Mesenchymal stem cell (in vitro differentiated cells and primary cell): ENCODE measurements at regions not wholly inside any gene's neighbourhood (a gene's known extent, or its start where the extent isn't known, plus 50 kb on each side); places are given as distances from the start of the nearest gene placed in this dataset.

Source experiments
- DNase-seq: peaks from one replicate; pipeline ENCODE4 v3.0.0-alpha.2; 2013
- H2AFZ ChIP-seq: one replicate; pipeline ENCODE4 v1.6.1; 2013; ENCODE audit warnings: low read depth, mild to moderate bottlenecking, control low read depth, inconsistent platforms, low read length, moderate library complexity
- H2AK5ac ChIP-seq: 2 replicates; pipeline ENCODE4 v1.6.1; 2013; ENCODE audit warnings: low read length, moderate library complexity, mild to moderate bottlenecking, inconsistent platforms; ENCODE audit not compliant: severe bottlenecking
- H2BK120ac ChIP-seq: one replicate; pipeline ENCODE4 v1.6.1; 2013; ENCODE audit warnings: low read depth, mild to moderate bottlenecking, inconsistent platforms, low read length, moderate library complexity
- H2BK12ac ChIP-seq, 2 experiments: one replicate each; pipeline ENCODE4 v1.6.1; 2013; ENCODE audit warnings: inconsistent platforms in 2 of 2, low read length in 2 of 2, mild to moderate bottlenecking in 2 of 2, moderate library complexity in 2 of 2, control low read depth in 1 of 2
- H2BK15ac ChIP-seq: one replicate; pipeline ENCODE4 v1.6.1; 2013; ENCODE audit warnings: mild to moderate bottlenecking, low read depth, inconsistent platforms; ENCODE audit not compliant: poor library complexity, severe bottlenecking
- H2BK5ac ChIP-seq: 2 replicates; pipeline ENCODE4 v1.6.1; 2013; ENCODE audit warnings: low read depth, mild to moderate bottlenecking, low read length, control low read depth, inconsistent platforms; ENCODE audit not compliant: poor library complexity, severe bottlenecking
- H3K14ac ChIP-seq, 2 experiments: one replicate each; pipeline ENCODE4 v1.6.1; 2013; ENCODE audit warnings: inconsistent platforms in 2 of 2, low read length in 2 of 2, control low read depth in 1 of 2, mild to moderate bottlenecking in 1 of 2, moderate library complexity in 1 of 2
- H3K18ac ChIP-seq, 2 experiments: one replicate each; pipeline ENCODE4 v1.6.1; 2013; ENCODE audit warnings: inconsistent platforms in 2 of 2, low read length in 2 of 2, control low read depth in 1 of 2, low read depth in 1 of 2, mild to moderate bottlenecking in 1 of 2
- H3K23ac ChIP-seq, 2 experiments: one replicate each; pipeline ENCODE4 v1.6.1; 2013; ENCODE audit warnings: inconsistent platforms in 2 of 2, low read length in 2 of 2, mild to moderate bottlenecking in 2 of 2, moderate library complexity in 2 of 2, control low read depth in 1 of 2
- H3K27ac ChIP-seq: 2 replicates; pipeline ENCODE4 v1.5.1; 2013; ENCODE audit warnings: mild to moderate bottlenecking, moderate library complexity, low read length, control low read depth, inconsistent platforms; ENCODE audit not compliant: poor library complexity, severe bottlenecking
- H3K27me3 ChIP-seq, 2 experiments: 2 replicates each; pipeline versions ENCODE4 v1.6.1 to v1.7.0; 2013; ENCODE audit warnings: low read length in 2 of 2, mild to moderate bottlenecking in 2 of 2, moderate library complexity in 2 of 2, control low read depth in 1 of 2, inconsistent platforms in 1 of 2; ENCODE audit not compliant: control insufficient read depth in 1 of 2, insufficient read depth in 1 of 2
- H3K36me3 ChIP-seq, 2 experiments: 2 replicates each; pipeline versions ENCODE4 v1.6.1 to v1.7.0; 2013; ENCODE audit warnings: low read length in 2 of 2, control low read depth in 1 of 2, inconsistent platforms in 1 of 2, low read depth in 1 of 2, mild to moderate bottlenecking in 1 of 2; ENCODE audit not compliant: insufficient read depth in 2 of 2, control insufficient read depth in 1 of 2
- H3K4ac ChIP-seq, 2 experiments: one replicate each; pipeline ENCODE4 v1.6.1; 2013; ENCODE audit warnings: inconsistent platforms in 2 of 2, low read length in 2 of 2, mild to moderate bottlenecking in 2 of 2, moderate library complexity in 2 of 2, control low read depth in 1 of 2, low read depth in 1 of 2
- H3K4me1 ChIP-seq: 2 replicates; pipeline ENCODE4 v1.6.1; 2013; ENCODE audit warnings: low read depth, low read length, control low read depth; ENCODE audit not compliant: control insufficient read depth, insufficient read depth
- H3K4me2 ChIP-seq: 2 replicates; pipeline ENCODE4 v1.6.1; 2013; ENCODE audit warnings: low read length, mild to moderate bottlenecking, inconsistent platforms; ENCODE audit not compliant: poor library complexity, severe bottlenecking
- H3K4me3 ChIP-seq, 2 experiments: 2 replicates each; pipeline versions ENCODE4 v1.5.1 to v1.7.0; 2013; ENCODE audit warnings: low read length in 2 of 2, mild to moderate bottlenecking in 2 of 2, control low read depth in 1 of 2, low read depth in 1 of 2; ENCODE audit not compliant: insufficient read depth in 1 of 2
- H3K79me1 ChIP-seq: replicated peaks from 2 replicates; pipeline ENCODE4 v1.6.1; 2013; ENCODE audit warnings: mild to moderate bottlenecking, control low read depth, low read length, inconsistent platforms; ENCODE audit not compliant: poor library complexity, severe bottlenecking
- H3K9ac ChIP-seq: 2 replicates; pipeline ENCODE4 v1.7.0; 2013; ENCODE audit warnings: mild to moderate bottlenecking, low read length, moderate library complexity
- H3K9me3 ChIP-seq: 2 replicates; pipeline ENCODE4 v1.7.0; 2013; ENCODE audit warnings: mild to moderate bottlenecking, low read length; ENCODE audit not compliant: control insufficient read depth
- H4K8ac ChIP-seq: one replicate; pipeline ENCODE4 v1.6.1; 2013; ENCODE audit warnings: inconsistent platforms, mild to moderate bottlenecking, low read length, moderate library complexity
- H4K91ac ChIP-seq: one replicate; pipeline ENCODE4 v1.6.1; 2013; ENCODE audit warnings: mild to moderate bottlenecking, low read length, inconsistent platforms
- WGBS: methylation state at CpG from one replicate; pipeline ENCODE4 v1.1.7; 2013; ENCODE audit warnings: mixed read lengths; 5-methylcytosine and 5-hydroxymethylcytosine counted together

DNA sequence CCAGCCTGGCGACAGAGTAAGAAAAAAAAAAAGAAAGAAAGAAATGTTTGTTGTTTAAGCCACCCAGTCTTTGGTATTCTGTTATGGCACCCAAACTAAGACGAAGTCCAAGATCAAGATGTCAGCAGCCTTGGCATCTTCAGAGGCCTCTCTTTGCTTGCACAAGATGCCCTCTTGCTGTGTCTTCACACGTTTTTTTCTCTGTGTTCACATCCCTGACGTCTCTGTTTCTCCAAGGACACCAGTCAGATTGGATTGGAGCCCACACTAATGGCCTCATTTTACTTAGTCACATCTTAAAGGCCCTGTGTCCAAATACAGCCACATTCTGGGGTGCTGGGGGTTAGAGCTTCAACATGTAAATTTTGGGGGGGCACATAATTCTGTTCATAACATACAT is 380.9 kb downstream of the GJA1 start:
- H3K9me3 ChIP-seq, result peaks cover 18% of the 10 kb centered on the region
- no peaks in the 10 kb centered on the region for H3K79me1 ChIP-seq
- no peak overlapping the region for H2AFZ ChIP-seq
- H3K18ac ChIP-seq, result peak overlapping the region in 1 of 2 experiments; percentile 61
- H3K4me3 ChIP-seq, result no peak overlapping the region
- H4K91ac ChIP-seq, result no peak overlapping the region
- WGBS, result 83% methylated on average over 4 of the region's 4 CpGs
- no peak overlapping the region for H3K4me2 ChIP-seq
- no peaks in the 10 kb centered on the region for H3K27me3 ChIP-seq
- H3K36me3 ChIP-seq, result no peaks in the 10 kb centered on the region
- no peak overlapping the region for H3K23ac ChIP-seq
- no peak overlapping the region for H4K8ac ChIP-seq
- H3K4ac ChIP-seq, result peak overlapping the region in 1 of 2 experiments; percentile 19
- H3K9ac ChIP-seq, result peak overlapping the region; percentile 39
- no peak overlapping the region for H2AK5ac ChIP-seq
- no peak for DNase-seq
- H3K14ac ChIP-seq, result no peak overlapping the region
- no peaks in the 10 kb centered on the region for H3K4me1 ChIP-seq
- peak overlapping the region in 1 of 2 experiments; percentile 69 for H2BK12ac ChIP-seq
- H2BK120ac ChIP-seq, result no peak overlapping the region
- no peak overlapping the region for H2BK5ac ChIP-seq
- no peak overlapping the region for H3K27ac ChIP-seq
- no peak overlapping the region for H2BK15ac ChIP-seq

DNA sequence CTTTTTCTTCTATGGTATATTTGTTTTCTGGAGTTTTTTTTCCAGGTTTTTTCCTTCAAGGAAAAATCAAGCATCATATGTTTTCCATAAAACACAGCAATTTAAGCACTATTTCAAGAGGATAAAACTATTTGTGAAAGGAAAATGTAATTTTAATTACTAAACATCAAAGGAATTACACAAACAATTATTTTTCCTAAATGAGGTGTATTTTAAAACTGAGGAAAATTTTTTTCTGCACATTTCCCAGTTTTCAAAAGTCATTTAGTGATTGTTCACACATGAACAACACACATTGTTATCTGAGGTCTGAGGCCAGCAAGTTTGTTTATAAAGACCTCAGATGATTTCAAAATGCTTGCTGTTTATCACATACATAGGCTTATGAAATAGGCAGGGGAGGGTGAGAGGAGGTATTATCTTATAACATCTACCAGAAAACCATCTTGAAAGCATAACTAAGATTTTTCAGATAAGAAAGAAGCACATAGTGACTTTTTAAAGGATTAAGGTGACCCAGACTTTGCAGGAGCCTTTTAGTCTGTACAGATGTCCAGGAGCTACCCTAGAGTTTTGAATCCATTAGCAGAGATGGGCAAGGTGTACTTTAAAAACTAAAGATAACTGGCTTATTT is 381.6 kb downstream of the GJA1 start:
- Histone ChIP-seq H2BK15ac (no peak overlapping the region), H2BK12ac (no peak overlapping the region), H3K9me3 (peaks cover 18% of the 10 kb centered on the region), H3K9ac (peak overlapping the region; percentile 39), H3K4me3 (no peak overlapping the region), H3K79me1 (no peaks in the 10 kb centered on the region), H3K27me3 (no peaks in the 10 kb centered on the region), H3K36me3 (no peaks in the 10 kb centered on the region), H3K4me2 (no peak overlapping the region), H2AFZ (no peak overlapping the region), H3K23ac (no peak overlapping the region), H4K8ac (no peak overlapping the region), H3K27ac (no peak overlapping the region), H3K14ac (no peak overlapping the region), H3K4ac (no peak overlapping the region), H2BK5ac (no peak overlapping the region), H3K18ac (no peak overlapping the region), H3K4me1 (no peaks in the 10 kb centered on the region), H4K91ac (no peak overlapping the region), H2BK120ac (no peak overlapping the region), H2AK5ac (no peak overlapping the region)
- no peak for DNase-seq

DNA sequence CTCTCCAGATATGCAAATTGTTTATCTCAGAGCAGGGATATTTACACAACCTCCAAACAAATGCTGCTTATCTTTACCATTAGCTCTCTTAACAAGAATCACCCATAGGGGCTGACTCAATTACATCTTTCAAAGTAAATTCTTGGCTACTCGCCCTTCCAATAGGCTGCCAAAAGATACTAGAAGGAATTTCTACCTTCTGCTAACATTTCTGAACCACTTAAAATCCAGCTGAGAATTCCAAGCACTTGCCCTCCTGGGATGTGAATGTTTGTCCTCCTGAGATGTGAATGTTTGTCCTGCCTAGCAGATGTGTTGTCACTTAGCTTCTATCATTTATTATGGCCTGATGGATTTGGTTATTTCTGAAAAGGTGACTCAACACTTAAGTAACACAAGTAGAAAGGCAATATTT is 388.0 kb downstream of the GJA1 start:
- Histone ChIP-seq H3K27ac (peak overlapping the region; percentile 54), H3K9ac (no peak overlapping the region), H3K4me1 (peaks cover 2% of the 10 kb centered on the region), H4K8ac (no peak overlapping the region), H2AFZ (no peak overlapping the region), H2BK120ac (no peak overlapping the region), H3K18ac (no peak overlapping the region), H3K14ac (no peak overlapping the region), H2BK5ac (no peak overlapping the region), H3K9me3 (peaks cover 18% of the 10 kb centered on the region), H2BK15ac (no peak overlapping the region), H3K4ac (no peak overlapping the region), H4K91ac (no peak overlapping the region), H3K4me3 (no peak overlapping the region), H3K27me3 (no peaks in the 10 kb centered on the region), H3K36me3 (no peaks in the 10 kb centered on the region), H3K79me1 (no peaks in the 10 kb centered on the region), H3K4me2 (no peak overlapping the region), H2BK12ac (no peak overlapping the region), H3K23ac (no peak overlapping the region), H2AK5ac (no peak overlapping the region)
- DNase-seq, result peak; percentile 56
- 0% methylated on average over 1 of the region's 1 CpG for WGBS

DNA sequence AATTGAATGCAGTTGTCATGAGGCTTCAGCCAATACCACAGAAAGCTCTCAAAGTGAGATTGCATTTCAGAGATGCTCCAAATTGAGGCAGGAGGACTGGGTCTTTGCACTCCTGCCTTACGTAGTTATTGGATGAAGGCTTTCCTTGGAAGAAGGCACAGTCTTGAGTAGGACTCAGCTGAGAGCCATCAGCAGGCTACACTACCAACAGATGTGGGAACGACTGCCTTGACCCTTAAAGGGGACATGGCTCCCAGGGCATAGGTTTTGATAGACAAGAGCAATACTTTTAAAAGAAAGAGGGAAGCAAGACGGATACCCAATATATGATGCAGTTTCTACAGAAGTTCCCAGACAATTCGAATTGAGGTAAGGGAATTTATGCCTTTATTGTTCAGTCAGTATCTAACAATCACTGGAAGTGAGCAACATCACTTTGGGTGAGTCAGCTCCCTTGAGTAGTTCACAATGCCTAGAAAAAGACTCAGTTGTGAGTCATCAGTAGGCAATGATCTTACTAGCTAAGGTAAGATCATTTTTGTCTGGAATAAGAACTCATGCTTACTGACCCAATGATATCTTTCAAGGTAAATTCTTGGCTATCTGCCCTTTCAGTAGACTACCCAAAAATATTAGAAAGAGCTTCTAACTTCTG is 390.8 kb downstream of the GJA1 start:
- no peak overlapping the region for H2AFZ ChIP-seq
- no peak overlapping the region for H3K4me2 ChIP-seq
- no peak overlapping the region for H3K27ac ChIP-seq
- H2BK120ac ChIP-seq, result no peak overlapping the region
- no peak overlapping the region for H4K8ac ChIP-seq
- WGBS, result 46% methylated on average over 4 of the region's 4 CpGs
- H3K9ac ChIP-seq, result no peak overlapping the region
- H3K27me3 ChIP-seq, result no peaks in the 10 kb centered on the region
- H2BK5ac ChIP-seq, result no peak overlapping the region
- no peaks in the 10 kb centered on the region for H3K9me3 ChIP-seq
- H3K14ac ChIP-seq, result no peak overlapping the region
- H3K18ac ChIP-seq, result peak overlapping the region in 1 of 2 experiments; percentile 38
- no peaks in the 10 kb centered on the region for H3K79me1 ChIP-seq
- peak overlapping the region; percentile 66 for H2BK15ac ChIP-seq
- no peak overlapping the region for H3K23ac ChIP-seq
- peak overlapping the region; percentile 20 to 93 for H2BK12ac ChIP-seq
- no peaks in the 10 kb centered on the region for H3K36me3 ChIP-seq
- peak overlapping the region in 1 of 2 experiments; percentile 29 for H3K4me3 ChIP-seq
- H3K4me1 ChIP-seq, result peaks cover 2% of the 10 kb centered on the region
- H2AK5ac ChIP-seq, result peak overlapping the region; percentile 26
- no peak overlapping the region for H4K91ac ChIP-seq
- peak overlapping the region in 1 of 2 experiments; percentile 26 for H3K4ac ChIP-seq
- peak; percentile 80 for DNase-seq
